NCI-H524 (cell line): ENCODE measurements at regions not wholly inside any gene's neighbourhood (a gene's known extent, or its start where the extent isn't known, plus 50 kb on each side); places are given as distances from the start of the nearest gene placed in this dataset.

Experiments
- DNase-seq, 2 experiments: peaks; one replicate each; lab custom pipeline; 2025; lab: John Stamatoyannopoulos, UW

- no peak for DNase-seq
Observed at GRCh38 chr2:88283886-88284592, 113.9 kb downstream of the THNSL2 start.

GRCh38 chr2:88281302-88282217, 111.4 kb downstream of the THNSL2 start:
- DNase-seq: no peak

GRCh38 chr2:88269836-88270235, 99.7 kb downstream of the THNSL2 start:
- DNase-seq: no peak

- no peak for DNase-seq
Observed at GRCh38 chr2:88265352-88266303, 95.5 kb downstream of the THNSL2 start.

- DNase-seq: no peak
Observed at GRCh38 chr2:88263861-88264260, 93.7 kb downstream of the THNSL2 start.

GRCh38 chr2:88261725-88262124, 91.6 kb downstream of the THNSL2 start:
- DNase-seq: no peak

- no peak for DNase-seq
Observed at GRCh38 chr2:88258208-88258607, 88.1 kb downstream of the THNSL2 start.

GRCh38 chr2:88254437-88255091, 84.4 kb downstream of the THNSL2 start:
- no peak for DNase-seq

GRCh38 chr2:88253997-88254396, 83.9 kb downstream of the THNSL2 start:
- DNase-seq: no peak

GRCh38 chr2:88253375-88253774, 83.2 kb downstream of the THNSL2 start:
- DNase-seq: no peak

- no peak for DNase-seq
Observed at GRCh38 chr2:88252646-88253045, 82.5 kb downstream of the THNSL2 start.

- DNase-seq: no peak
Observed at GRCh38 chr2:88252111-88252510, 82.0 kb downstream of the THNSL2 start.

- no peak for DNase-seq
Observed at GRCh38 chr2:88250404-88250803, 80.3 kb downstream of the THNSL2 start.

GRCh38 chr2:88248280-88248828, 78.2 kb downstream of the THNSL2 start:
- DNase-seq: no peak

GRCh38 chr2:88247531-88247930, 77.4 kb downstream of the THNSL2 start:
- no peak for DNase-seq

- DNase-seq: no peak
Observed at GRCh38 chr2:88245109-88245508, 75.0 kb downstream of the THNSL2 start.

- DNase-seq: no peak
Observed at GRCh38 chr2:88239781-88240180, 69.6 kb downstream of the THNSL2 start.

- no peak for DNase-seq
Observed at GRCh38 chr2:88236666-88237065, 66.5 kb downstream of the THNSL2 start.
